Ectodermal cell (in vitro differentiated cells): ENCODE measurements at regions not wholly inside any gene's neighbourhood (a gene's known extent, or its start where the extent isn't known, plus 50 kb on each side); places are given as distances from the start of the nearest gene placed in this dataset.

Source experiments
- H3K27ac ChIP-seq: 2 replicates; pipeline ENCODE4 v1.7.0; 2013; ENCODE audit warnings: mild to moderate bottlenecking, low read depth, low read length; ENCODE audit not compliant: insufficient read depth, poor library complexity, severe bottlenecking
- H3K27me3 ChIP-seq: 2 replicates; pipeline ENCODE4 v1.7.0; 2013; ENCODE audit warnings: mild to moderate bottlenecking, low read length; ENCODE audit not compliant: insufficient read depth, control insufficient read depth, poor library complexity, severe bottlenecking
- H3K36me3 ChIP-seq: one replicate; pipeline ENCODE4 v1.7.0; 2013; ENCODE audit warnings: low read length; ENCODE audit not compliant: control insufficient read depth, insufficient read depth
- H3K4me1 ChIP-seq: one replicate; pipeline ENCODE4 v1.7.0; 2013; ENCODE audit warnings: low read length; ENCODE audit not compliant: control insufficient read depth, insufficient read depth
- H3K4me3 ChIP-seq: 2 replicates; pipeline ENCODE4 v1.7.0; 2013; ENCODE audit warnings: low read depth, low read length, control low read depth; ENCODE audit not compliant: insufficient read depth
- H3K9me3 ChIP-seq: 2 replicates; pipeline ENCODE4 v1.7.0; 2013; ENCODE audit warnings: mild to moderate bottlenecking, low read length, moderate library complexity; ENCODE audit not compliant: control insufficient read depth
- WGBS, 2 experiments: methylation state at CpG; one replicate each; pipeline ENCODE4 v1.1.7; 2013; ENCODE audit warnings: missing lambda C conversion rate in 2 of 2; 5-methylcytosine and 5-hydroxymethylcytosine counted together

DNA sequence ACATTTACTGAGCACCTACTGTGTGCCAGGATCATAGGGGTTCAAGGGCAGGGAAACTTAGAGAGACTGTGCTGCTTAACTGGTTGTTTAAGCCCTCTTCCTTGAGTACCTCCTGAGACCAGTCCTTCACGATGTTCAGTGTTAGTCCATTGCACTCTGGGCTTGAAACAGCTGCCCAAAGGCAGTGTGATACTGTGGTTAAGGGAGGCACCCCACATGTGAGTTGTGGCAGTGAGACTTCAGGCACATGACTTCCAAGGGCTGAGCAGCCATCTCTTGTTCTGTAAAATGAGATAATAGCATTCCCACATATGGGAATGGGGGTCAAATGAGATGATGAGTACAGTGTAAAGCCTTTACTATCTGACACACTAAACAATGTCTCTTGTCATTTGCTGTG lies 75.1 kb downstream of the LINGO1 start:
- H3K9me3 ChIP-seq, result no peaks in the 10 kb centered on the region
- WGBS, 2 experiments, result 92 to 93% methylated on average over 1 of the region's 1 CpG
- no peak overlapping the region for H3K4me3 ChIP-seq
- H3K27me3 ChIP-seq, result no peaks in the 10 kb centered on the region
- peaks cover 40% of the 10 kb centered on the region for H3K4me1 ChIP-seq
- H3K36me3 ChIP-seq, result no peaks in the 10 kb centered on the region
- H3K27ac ChIP-seq, result no peak overlapping the region

DNA sequence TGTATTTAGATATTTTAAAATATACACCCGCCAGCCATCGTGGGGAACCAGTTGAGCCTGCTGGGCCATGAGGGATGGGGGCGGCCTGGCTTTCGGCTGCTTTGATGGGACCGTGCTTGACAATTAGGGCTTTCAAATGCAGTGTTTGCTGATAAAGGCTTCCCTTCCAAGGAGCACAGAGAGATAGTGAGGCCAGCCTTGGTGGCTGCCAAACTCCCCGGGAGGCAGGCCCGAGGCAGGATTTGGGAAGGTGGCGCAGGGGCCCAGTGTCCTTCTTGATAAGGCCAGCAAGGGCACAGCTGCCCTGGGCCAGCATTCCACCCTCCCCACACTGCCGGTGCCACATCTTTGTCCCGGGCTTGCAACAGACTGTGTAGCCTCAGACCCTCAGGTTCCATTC lies 75.6 kb downstream of the LINGO1 start:
- no peak overlapping the region for H3K4me3 ChIP-seq
- WGBS, 2 experiments, result 21 to 27% methylated on average over 10 of the region's 10 CpGs
- H3K27me3 ChIP-seq, result no peaks in the 10 kb centered on the region
- H3K36me3 ChIP-seq, result no peaks in the 10 kb centered on the region
- no peak overlapping the region for H3K27ac ChIP-seq
- H3K4me1 ChIP-seq, result peaks cover 40% of the 10 kb centered on the region
- no peaks in the 10 kb centered on the region for H3K9me3 ChIP-seq

DNA sequence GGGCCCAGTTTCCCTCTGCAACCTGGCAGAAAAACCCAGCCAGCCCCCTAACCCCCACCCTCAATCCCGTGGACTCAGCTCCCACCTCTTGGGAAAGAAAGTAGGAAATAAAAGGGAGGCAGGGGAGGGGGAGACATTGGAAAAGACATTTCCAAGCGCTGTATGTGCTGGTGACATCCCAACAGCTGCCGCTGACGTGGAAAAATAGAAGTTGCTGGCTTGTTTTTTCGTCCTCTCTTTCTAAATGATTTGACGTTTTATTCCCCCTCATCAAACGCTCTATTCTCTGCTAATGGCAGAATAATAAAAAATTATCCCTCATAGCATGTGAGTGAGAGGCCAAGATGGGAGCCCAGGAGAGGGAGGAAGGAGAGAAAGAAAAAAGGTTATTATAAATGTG lies 76.1 kb downstream of the LINGO1 start:
- Histone ChIP-seq H3K4me1 (peaks cover 40% of the 10 kb centered on the region), H3K27ac (no peak overlapping the region), H3K4me3 (no peak overlapping the region), H3K9me3 (no peaks in the 10 kb centered on the region), H3K36me3 (no peaks in the 10 kb centered on the region), H3K27me3 (no peaks in the 10 kb centered on the region)
- WGBS, 2 experiments, result 79 to 89% methylated on average over 6 to 7 of the region's 7 CpGs

DNA sequence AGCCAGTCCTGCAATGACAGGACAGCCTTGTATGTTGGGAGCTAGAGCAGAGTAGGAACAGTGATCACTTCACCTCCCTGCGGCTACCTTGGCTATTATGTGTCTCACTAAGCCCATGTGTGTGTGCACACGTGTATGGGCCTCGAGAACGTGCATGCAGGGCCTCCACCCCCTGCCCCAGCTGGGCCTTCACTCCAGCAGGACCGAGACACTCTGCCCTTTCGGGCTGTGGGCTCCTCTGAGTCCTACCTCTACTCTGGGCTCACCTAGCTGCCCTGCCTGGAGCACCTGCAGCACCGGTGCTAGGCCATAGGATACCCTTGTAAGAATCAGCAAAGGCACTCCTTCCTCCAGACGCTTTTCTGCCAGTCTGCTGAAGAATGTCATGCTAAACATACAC lies 77.5 kb downstream of the LINGO1 start:
- H3K27me3 ChIP-seq, result no peaks in the 10 kb centered on the region
- 86 to 94% methylated on average over 8 of the region's 8 CpGs for WGBS, 2 experiments
- peaks cover 49% of the 10 kb centered on the region for H3K4me1 ChIP-seq
- no peaks in the 10 kb centered on the region for H3K9me3 ChIP-seq
- peak overlapping the region; percentile 16 for H3K27ac ChIP-seq
- H3K36me3 ChIP-seq, result no peaks in the 10 kb centered on the region
- no peak overlapping the region for H3K4me3 ChIP-seq

DNA sequence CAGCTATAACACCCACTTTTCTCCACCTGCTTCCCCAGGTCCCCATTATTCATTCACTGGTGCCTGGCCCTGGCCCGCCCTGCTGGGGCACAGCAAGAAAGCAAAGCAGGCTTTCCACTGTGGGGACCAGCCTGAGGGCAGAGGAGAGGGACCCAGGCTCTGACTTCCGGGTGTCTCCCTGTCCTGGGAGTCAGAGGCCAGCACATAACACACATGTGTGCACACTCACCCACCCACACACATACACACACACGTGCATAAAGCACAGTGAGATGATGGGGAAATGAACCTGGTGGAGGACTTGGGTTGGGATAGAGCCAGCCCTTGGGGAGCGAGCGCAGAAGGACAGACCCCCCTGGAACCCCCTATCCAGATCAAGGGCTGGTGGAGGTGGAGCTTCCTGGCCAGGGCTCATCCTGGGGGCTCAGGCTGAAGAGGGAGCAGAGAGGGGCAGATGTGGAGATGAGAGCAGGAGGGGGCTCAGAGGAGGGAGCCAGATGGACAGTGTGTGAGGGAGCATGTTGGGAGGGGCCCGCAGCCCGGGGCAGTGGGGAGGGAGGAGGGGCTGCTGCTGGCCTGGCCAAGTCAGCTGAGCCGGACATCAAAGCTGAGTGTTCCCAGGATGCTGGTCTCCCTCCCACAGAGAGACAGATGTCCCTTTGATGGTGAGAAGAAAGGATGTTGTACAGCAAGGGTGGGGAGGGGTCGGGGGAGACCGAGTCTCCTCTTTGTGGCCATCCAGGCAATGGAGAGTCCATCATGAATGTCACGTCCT lies 78.2 kb downstream of the LINGO1 start:
- Histone ChIP-seq H3K4me3 (no peak overlapping the region), H3K27me3 (no peaks in the 10 kb centered on the region), H3K27ac (peak overlapping the region; percentile 55), H3K9me3 (no peaks in the 10 kb centered on the region), H3K4me1 (peaks cover 49% of the 10 kb centered on the region), H3K36me3 (no peaks in the 10 kb centered on the region)
- WGBS, 2 experiments, result 54 to 60% methylated on average over 11 of the region's 11 CpGs

DNA sequence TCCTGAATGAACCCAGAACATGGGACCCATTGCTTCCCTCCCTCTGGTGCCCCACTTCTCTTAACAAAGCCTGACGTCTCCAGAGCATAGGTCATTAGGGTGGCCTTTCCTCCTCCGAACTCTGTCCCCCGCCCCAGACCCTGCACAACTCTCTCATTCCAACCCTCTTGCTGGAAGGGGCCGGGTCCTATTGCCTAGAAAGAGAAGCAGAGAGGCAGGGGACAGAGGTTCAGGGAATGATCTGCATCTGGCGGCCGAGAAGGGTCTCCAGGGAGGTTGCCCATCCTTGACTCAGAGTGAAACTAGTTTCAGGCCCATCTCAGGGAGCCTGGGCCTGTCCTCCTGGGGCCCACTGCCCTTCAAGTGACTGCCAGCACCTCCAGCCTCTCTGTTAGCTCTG lies 79.0 kb downstream of the LINGO1 start:
- Histone ChIP-seq H3K4me1 (peaks cover 54% of the 10 kb centered on the region), H3K27ac (no peak overlapping the region), H3K4me3 (no peak overlapping the region)

DNA sequence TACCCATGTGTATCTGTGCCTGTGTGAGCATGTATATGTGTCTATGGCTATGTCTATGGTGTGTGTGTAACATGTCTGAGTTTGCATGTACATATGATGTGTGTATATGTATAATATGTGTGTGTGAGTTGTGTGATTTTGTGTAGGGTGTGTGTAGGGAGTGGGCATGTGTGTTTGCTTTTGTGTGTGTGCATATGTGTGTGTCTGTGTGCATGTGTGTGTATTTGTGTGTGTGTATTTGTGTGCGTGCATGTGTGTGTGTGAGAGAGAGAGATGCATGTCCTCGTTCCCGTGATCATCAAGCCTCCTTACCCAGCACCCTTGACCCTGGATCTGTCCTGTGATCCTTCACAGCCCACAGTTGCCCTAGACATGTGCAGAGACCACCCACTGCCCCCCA lies 79.5 kb downstream of the LINGO1 start:
- Histone ChIP-seq H3K4me3 (no peak overlapping the region), H3K27ac (no peak overlapping the region), H3K27me3 (no peaks in the 10 kb centered on the region), H3K36me3 (no peaks in the 10 kb centered on the region), H3K4me1 (peaks cover 58% of the 10 kb centered on the region), H3K9me3 (no peaks in the 10 kb centered on the region)
- WGBS, 2 experiments, result 89 to 99% methylated on average over 3 of the region's 3 CpGs

More for the DNA sequence above, 79.0 kb downstream of the LINGO1 start:
- Histone ChIP-seq H3K27me3 (no peaks in the 10 kb centered on the region), H3K9me3 (no peaks in the 10 kb centered on the region), H3K36me3 (no peaks in the 10 kb centered on the region)
- 76 to 87% methylated on average over 6 of the region's 6 CpGs for WGBS, 2 experiments

DNA sequence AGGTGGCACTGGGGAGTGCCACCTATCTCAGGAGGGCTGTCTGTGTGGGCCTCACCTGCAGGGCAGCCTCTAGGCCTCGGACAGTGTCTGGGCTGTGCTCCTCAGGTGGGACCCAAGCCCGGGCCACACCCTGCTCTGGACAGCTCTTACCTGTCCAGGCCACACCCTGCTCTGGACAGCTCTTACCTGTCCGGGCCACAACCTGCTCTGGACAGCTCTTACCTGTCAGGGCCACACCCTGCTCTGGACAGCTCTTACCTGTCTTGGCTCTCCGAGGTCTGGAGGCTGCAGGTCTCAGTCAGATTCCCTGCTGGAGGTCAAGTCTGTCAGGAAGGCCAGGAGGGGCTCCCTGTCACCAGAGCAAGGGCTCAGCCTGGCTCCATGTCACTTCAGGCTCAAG lies 80.6 kb downstream of the LINGO1 start:
- Histone ChIP-seq H3K27me3 (no peaks in the 10 kb centered on the region), H3K4me3 (no peak overlapping the region), H3K27ac (no peak overlapping the region), H3K9me3 (no peaks in the 10 kb centered on the region), H3K36me3 (no peaks in the 10 kb centered on the region), H3K4me1 (peaks cover 57% of the 10 kb centered on the region)
- WGBS, 2 experiments, result 83 to 84% methylated on average over 4 of the region's 4 CpGs

DNA sequence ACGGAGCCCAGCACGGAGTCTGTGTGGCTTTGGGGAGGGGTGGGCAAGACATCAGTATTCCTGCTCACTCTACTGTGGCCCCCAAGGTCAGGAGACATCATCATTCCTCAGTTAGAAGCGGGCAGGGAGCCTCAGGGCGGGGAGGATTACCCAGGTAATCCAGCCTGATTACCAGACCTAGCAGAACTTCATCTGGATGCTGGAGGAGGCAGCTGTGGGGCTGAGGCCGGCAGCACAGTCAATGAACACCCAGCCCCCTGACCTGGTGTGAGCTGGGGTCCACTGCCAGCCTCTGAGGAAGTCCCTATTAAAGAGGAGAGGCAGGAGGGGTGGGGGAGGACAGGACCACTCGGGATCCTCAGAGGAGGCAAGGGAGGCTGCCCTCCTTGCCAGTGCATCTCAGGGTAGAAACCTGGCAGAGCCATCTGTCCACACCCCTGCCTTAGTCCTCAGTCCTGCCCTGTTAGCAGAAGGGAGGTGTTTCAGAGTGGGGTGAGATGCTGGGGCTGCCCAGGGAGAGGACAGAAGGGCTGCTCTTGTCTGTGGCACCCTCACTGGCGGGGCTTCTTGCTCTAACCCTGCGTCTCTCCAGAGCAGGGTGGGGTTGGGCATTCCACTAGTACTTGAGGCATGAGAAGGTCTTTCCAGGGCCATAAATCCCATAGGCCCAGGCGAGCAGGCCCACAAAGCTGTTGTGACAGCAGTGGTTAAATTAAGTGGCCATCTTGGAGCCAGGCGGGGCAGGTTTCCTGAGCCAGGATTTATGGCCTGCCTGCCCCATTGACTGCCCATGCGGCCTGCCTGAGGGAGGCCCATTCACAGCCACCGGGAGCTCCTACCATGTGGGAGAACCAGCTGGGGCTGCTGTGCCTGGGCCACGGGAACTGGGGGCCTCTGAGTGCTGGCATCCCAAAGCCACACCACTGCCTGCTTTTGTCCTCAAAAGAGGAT lies 82.1 kb downstream of the LINGO1 start:
- Histone ChIP-seq H3K9me3 (no peaks in the 10 kb centered on the region), H3K36me3 (no peaks in the 10 kb centered on the region), H3K27me3 (no peaks in the 10 kb centered on the region), H3K4me3 (no peak overlapping the region), H3K27ac (no peak overlapping the region), H3K4me1 (peaks cover 44% of the 10 kb centered on the region)
- 83% methylated on average over 13 of the region's 13 CpGs for WGBS, 2 experiments

DNA sequence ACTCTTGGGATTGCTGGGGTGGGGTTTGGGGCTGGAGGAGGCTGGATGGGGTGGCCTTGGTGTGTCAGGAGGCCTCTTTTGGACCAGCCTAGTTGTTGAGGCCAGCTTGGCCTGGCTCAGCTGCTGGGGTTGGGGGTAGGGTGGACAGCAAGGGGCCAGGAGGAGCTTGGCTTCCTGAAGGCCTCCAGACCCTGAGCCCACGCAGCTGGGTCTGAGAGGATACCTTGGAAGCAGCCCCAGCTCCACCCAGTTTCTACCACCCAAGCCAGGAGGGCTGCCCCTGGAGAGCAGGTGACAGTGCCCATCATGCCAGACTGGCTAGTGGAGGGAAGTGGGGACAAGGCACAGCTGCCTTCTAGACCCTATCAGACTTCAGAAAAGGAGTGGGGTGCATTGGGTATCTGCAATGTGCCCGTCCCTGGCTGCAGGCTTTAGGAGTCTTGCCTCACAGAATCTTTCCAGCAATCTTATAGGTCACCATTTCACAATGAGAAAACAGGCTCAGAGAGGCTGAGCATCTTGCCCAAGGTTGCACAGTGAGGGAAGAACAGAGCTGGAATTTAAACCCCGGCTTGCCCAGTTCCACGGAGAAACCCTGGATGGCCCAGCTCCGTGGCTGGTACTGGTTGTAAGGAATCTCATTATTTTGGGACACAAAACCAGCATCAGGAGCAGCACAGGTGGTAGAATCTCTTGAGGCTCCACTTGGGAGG lies 83.0 kb downstream of the LINGO1 start:
- no peak overlapping the region for H3K4me3 ChIP-seq
- H3K27me3 ChIP-seq, result no peaks in the 10 kb centered on the region
- 92% methylated on average over 5 of the region's 5 CpGs for WGBS, 2 experiments
- no peaks in the 10 kb centered on the region for H3K9me3 ChIP-seq
- H3K27ac ChIP-seq, result no peak overlapping the region
- peaks cover 36% of the 10 kb centered on the region for H3K4me1 ChIP-seq
- no peaks in the 10 kb centered on the region for H3K36me3 ChIP-seq
